Heart left ventricle (tissue), 13 donors: ENCODE measurements at regions not wholly inside any gene's neighbourhood (a gene's known extent, or its start where the extent isn't known, plus 50 kb on each side); places are given as distances from the start of the nearest gene placed in this dataset.

Experiments
- POLR2A ChIP-seq, 2 donors: fragments of 450-650 bp; IDR thresholded peaks; one replicate each; pipeline ENCODE4 v1.6.1; 2017; ENCODE audit warnings: antibody characterized with exemption in 2 of 2, mild to moderate bottlenecking in 2 of 2, moderate library complexity in 2 of 2
- TF ChIP-seq, protein P1 (sequence below), 12 donors: fragments of 200-600 bp; sonication (generic) in 4 of 12; IDR thresholded peaks; one replicate each; pipeline versions ENCODE4 v1.5.0 to v1.8.0; 2018 to 2022; ENCODE audit warnings: antibody characterized with exemption in 12 of 12, mild to moderate bottlenecking in 5 of 12
- donor health status: ischemic (EF 13 %, LVEDD 7.1; RV severe dilation, severe dysfunction).
- donor health status: DM: no; HTN: yes; CAD: no.
- donor health status: DM: no; HTN: no; CAD: no.
- donor health status: ischemic (EF 25% LVEDD 6.9; RV normal size, moderate dysfunction).
- donor health status: ischemic (EF 25% LVEDD 5.7; RV mildly dilated, moderate dysfunction).
- donor health status: ischemic (EF 35%, LVEDD 5.7; RV mildly dilated, moderate dysfunction).
- donor health status: nonischemic (EF 11% LVEDD 7.7; RV severe dilation, severe dysfunction).
- donor health status: DM: yes; HTN: yes; CAD: no.
- donor health status: PGD.
- donor health status: ischemic (EF 29% LVEDD 5.4; RV normal size, mild dysfunction).
- donor health status: nonischemic (EF 23%, LVEDD 6.1; RV moderate dilation, normal function).

DNA sequence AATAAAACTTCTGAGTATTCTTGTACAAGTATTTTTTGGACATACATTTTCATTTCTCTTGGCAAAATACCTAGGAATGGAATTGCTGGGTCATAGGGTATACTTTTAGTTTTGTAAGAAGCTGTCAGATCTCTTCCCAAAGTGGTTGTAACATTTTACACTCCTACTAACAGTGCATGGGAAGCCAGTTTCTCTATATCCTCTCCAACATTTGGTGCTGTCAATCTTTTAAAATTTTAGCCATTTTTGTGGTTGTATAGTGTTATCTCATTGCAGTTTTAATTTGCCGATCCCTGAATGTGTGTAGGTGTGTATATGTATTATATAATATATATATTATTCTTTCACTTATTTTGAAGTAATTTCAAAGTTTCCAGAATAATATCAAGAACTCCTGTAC, 63.1 kb upstream of the TMEM178A start:
- TF ChIP-seq, protein P1, sequence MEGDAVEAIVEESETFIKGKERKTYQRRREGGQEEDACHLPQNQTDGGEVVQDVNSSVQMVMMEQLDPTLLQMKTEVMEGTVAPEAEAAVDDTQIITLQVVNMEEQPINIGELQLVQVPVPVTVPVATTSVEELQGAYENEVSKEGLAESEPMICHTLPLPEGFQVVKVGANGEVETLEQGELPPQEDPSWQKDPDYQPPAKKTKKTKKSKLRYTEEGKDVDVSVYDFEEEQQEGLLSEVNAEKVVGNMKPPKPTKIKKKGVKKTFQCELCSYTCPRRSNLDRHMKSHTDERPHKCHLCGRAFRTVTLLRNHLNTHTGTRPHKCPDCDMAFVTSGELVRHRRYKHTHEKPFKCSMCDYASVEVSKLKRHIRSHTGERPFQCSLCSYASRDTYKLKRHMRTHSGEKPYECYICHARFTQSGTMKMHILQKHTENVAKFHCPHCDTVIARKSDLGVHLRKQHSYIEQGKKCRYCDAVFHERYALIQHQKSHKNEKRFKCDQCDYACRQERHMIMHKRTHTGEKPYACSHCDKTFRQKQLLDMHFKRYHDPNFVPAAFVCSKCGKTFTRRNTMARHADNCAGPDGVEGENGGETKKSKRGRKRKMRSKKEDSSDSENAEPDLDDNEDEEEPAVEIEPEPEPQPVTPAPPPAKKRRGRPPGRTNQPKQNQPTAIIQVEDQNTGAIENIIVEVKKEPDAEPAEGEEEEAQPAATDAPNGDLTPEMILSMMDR (IDR thresholded peaks at IDR 0.05): no peak
- TF ChIP-seq POLR2A (IDR thresholded peaks at IDR 0.05): no peak
